Activated CD8-positive, alpha-beta T cell treated with anti-CD3 and anti-CD28 coated beads for 36 hours (primary cell): ENCODE measurements at regions not wholly inside any gene's neighbourhood (a gene's known extent, or its start where the extent isn't known, plus 50 kb on each side); places are given as distances from the start of the nearest gene placed in this dataset.

ENCODE experiments used
- ATAC-seq: fragments of 200-7000 bp; cut with Tn5 transposase; one replicate; pipeline ENCODE4 v1.10.0; 2021; ENCODE audit warnings: mild to moderate bottlenecking, moderate library complexity
- CTCF ChIA-PET: fragments of 350-600 bp; sonication (Branson Sonifier 250); formaldehyde crosslinking; loops from one replicate; lab custom pipeline; 2021; ENCODE audit warnings: antibody characterized with exemption; lab: Charles Lee
- POLR2A ChIA-PET: fragments of 350-600 bp; sonication (Branson Sonifier 250); formaldehyde crosslinking; loops from one replicate; lab custom pipeline; 2021; ENCODE audit warnings: antibody characterized with exemption; lab: Charles Lee
- DNase-seq: peaks from one replicate; pipeline ENCODE4 v3.0.0-alpha.2; 2020
- H3K27ac Mint-ChIP-seq: one replicate; pipeline ENCODE4 v1.8.0; 2021; ENCODE audit warnings: mild to moderate bottlenecking, mixed read lengths
- H3K27me3 Mint-ChIP-seq: one replicate; pipeline ENCODE4 v1.8.0; 2021; ENCODE audit warnings: mixed read lengths
- H3K36me3 Mint-ChIP-seq: one replicate; pipeline ENCODE4 v1.8.0; 2021; ENCODE audit warnings: low read depth, mixed read lengths
- H3K4me1 Mint-ChIP-seq: one replicate; pipeline ENCODE4 v1.8.0; 2021; ENCODE audit warnings: low read depth, mixed read lengths
- H3K4me3 Mint-ChIP-seq: one replicate; pipeline ENCODE4 v1.8.0; 2021; ENCODE audit warnings: mild to moderate bottlenecking, moderate library complexity, mixed read lengths
- H3K9me3 Mint-ChIP-seq: one replicate; pipeline ENCODE4 v1.8.0; 2021; ENCODE audit warnings: mixed read lengths
- intact Hi-C: fragments of 100-400 bp; cut with micrococcal nuclease; formaldehyde crosslinking; loops from one replicate; pipeline ENCODE4 v1.10.0; 2022
- TF ChIP-seq, protein P1 (sequence below): fragments of 200-600 bp; IDR thresholded peaks from one replicate; pipeline ENCODE4 v1.8.0; 2022; ENCODE audit warnings: antibody characterized with exemption, mild to moderate bottlenecking

DNA sequence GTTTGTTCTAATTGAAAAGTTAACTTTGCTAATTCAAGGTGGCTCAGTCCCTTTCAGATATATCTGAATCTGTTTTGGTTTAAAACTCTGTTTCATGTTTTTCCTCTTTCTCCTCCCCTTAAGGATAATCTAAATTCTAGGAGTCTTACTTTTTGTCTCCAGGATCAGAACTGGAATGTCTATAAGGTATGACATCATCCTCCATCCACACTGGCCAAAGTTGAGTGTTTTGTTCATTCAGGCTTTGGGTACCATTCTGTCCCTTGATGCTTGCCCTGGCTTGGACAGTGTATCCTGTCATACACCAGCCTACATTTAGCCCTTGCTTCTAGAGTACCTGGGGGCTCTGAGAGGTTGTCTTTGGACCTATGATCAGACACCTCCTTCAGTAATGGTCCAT, 56.8 kb upstream of the ANTXR2 start:
- H3K27ac Mint-ChIP-seq = no peak overlapping the region
- CTCF ChIA-PET = interaction anchor here (1.6 to 5.1 kb wide), 3 partner anchors 53 to 212 kb away, joined by 5 to 153 read pairs (median 9); no protein-coding TSS in a partner anchor
- no peak for DNase-seq
- intact Hi-C loops = loop anchor here (5.0 to 10.0 kb wide), 3 partner anchors 57 to 215 kb away; partner anchors contain the start of gene ANTXR2
- POLR2A ChIA-PET = interaction anchor here (0.7 kb wide), 1 partner anchor 9 kb away, joined by 3 read pairs; no protein-coding TSS in a partner anchor
- TF ChIP-seq, protein P1, sequence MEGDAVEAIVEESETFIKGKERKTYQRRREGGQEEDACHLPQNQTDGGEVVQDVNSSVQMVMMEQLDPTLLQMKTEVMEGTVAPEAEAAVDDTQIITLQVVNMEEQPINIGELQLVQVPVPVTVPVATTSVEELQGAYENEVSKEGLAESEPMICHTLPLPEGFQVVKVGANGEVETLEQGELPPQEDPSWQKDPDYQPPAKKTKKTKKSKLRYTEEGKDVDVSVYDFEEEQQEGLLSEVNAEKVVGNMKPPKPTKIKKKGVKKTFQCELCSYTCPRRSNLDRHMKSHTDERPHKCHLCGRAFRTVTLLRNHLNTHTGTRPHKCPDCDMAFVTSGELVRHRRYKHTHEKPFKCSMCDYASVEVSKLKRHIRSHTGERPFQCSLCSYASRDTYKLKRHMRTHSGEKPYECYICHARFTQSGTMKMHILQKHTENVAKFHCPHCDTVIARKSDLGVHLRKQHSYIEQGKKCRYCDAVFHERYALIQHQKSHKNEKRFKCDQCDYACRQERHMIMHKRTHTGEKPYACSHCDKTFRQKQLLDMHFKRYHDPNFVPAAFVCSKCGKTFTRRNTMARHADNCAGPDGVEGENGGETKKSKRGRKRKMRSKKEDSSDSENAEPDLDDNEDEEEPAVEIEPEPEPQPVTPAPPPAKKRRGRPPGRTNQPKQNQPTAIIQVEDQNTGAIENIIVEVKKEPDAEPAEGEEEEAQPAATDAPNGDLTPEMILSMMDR = no peak
- H3K4me3 Mint-ChIP-seq = no peak overlapping the region
- ATAC-seq = no peak
- no peaks in the 10 kb centered on the region for H3K9me3 Mint-ChIP-seq
- H3K27me3 Mint-ChIP-seq = no peaks in the 10 kb centered on the region
- H3K36me3 Mint-ChIP-seq = no peaks in the 10 kb centered on the region
- peaks cover 54% of the 10 kb centered on the region for H3K4me1 Mint-ChIP-seq

DNA sequence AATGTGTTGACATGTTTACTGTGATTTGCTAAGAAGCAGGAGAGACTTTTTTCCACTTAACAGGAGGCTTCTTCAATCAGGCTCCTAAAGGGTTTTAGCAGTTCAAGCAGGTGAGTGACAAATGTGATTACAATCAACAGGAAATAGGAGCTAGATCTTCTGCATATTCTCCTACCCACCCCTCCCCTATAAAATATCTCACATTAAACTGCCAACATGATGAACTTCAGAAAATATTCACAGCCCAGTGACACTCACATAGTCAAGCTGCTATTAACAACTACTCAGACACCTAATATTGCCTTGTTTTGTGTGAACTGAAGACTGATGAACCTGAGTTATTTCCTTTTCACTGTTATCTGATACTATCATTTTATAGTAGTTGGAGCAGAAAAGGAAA, 55.9 kb upstream of the ANTXR2 start:
- intact Hi-C loops = loop anchor here (5.0 to 10.0 kb wide), 3 partner anchors 57 to 214 kb away; partner anchors contain the start of gene ANTXR2
- H3K27ac Mint-ChIP-seq = peak overlapping the region; percentile 21
- CTCF ChIA-PET = interaction anchor here (1.1 to 5.1 kb wide), 5 partner anchors 10 to 211 kb away, joined by 4 to 153 read pairs (median 5); no protein-coding TSS in a partner anchor

DNA sequence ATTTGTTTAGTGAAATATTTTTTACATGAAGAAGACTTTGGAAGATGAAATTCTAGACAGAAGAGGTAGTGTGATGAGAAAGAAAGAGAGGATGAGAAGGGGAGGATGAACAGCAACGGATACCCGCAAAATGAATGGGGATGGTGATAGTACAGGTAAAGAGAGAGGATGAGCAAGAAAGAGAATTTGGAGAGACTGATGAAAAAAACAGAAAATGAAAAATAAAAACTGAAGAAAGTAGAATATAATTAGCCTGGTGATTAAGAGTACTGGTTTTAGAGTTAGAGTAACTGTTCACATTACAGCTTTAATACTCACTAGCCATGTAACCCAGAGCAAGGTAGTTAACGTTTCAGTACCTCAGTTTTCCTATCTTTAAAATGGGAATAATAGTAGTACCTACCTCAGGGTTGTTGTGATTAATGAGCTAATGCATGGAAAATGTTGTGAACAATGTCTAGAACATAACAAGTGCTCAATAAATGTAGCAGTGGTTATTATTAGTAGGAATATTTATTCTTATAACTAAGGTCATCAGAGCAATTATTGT, 54.9 kb upstream of the ANTXR2 start:
- Mint-ChIP-seq H3K9me3 (no peaks in the 10 kb centered on the region), H3K27ac (peak overlapping the region; percentile 83), H3K27me3 (no peaks in the 10 kb centered on the region), H3K36me3 (no peaks in the 10 kb centered on the region), H3K4me3 (no peak overlapping the region), H3K4me1 (peaks cover 59% of the 10 kb centered on the region)
- DNase-seq (no peak), ATAC-seq (no peak)
- TF ChIP-seq, protein P1 = no peak
- CTCF ChIA-PET = interaction anchor here (1.4 to 5.1 kb wide), 4 partner anchors 11 to 74 kb away, joined by 5 to 153 read pairs (median 46); no protein-coding TSS in a partner anchor
- intact Hi-C loops = loop anchor here (2.0 to 10.0 kb wide), 4 partner anchors 27 to 213 kb away; partner anchors contain the start of gene ANTXR2
- POLR2A ChIA-PET = interaction anchor here (0.6 kb wide), 1 partner anchor 50 kb away, joined by 3 read pairs; no protein-coding TSS in a partner anchor

More for the DNA sequence above, 55.9 kb upstream of the ANTXR2 start:
- Mint-ChIP-seq H3K27me3 (no peaks in the 10 kb centered on the region), H3K4me3 (no peak overlapping the region), H3K9me3 (no peaks in the 10 kb centered on the region), H3K36me3 (no peaks in the 10 kb centered on the region), H3K4me1 (peaks cover 59% of the 10 kb centered on the region)
- no peak for ATAC-seq
- DNase-seq = no peak
- POLR2A ChIA-PET = no interaction called here
- TF ChIP-seq, protein P1 = no peak

DNA sequence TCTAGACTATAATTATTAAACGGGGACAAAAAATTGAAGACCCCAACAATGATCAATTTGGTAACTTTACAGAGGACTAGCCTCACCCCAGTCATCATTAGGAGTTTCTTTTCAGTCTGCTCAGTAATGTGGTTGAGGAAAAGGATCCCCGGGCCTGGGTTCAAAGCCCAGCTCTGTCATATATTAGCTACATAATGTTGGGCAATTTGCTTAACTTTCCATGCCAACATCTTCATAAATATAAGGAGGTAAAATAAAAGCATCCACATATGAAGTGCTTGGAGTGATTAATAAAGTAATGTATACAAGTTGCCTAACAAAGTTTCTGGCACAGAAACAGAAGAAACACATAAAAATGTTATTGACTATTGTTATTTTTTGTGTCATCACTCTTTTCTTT, 53.4 kb upstream of the ANTXR2 start:
- Mint-ChIP-seq H3K9me3 (no peaks in the 10 kb centered on the region), H3K36me3 (no peaks in the 10 kb centered on the region), H3K4me3 (no peak overlapping the region), H3K27ac (peak overlapping the region; percentile 87), H3K27me3 (no peaks in the 10 kb centered on the region), H3K4me1 (peaks cover 59% of the 10 kb centered on the region)
- ChIA-PET CTCF (interaction anchor here (0.5 to 5.1 kb wide), 23 partner anchors 12 to 143 kb away, joined by 3 to 153 read pairs (median 5); no protein-coding TSS in a partner anchor), POLR2A (interaction anchor here (0.7 to 1.9 kb wide), 8 partner anchors 10 to 58 kb away, joined by 3 to 7 read pairs (median 3); partner anchors contain the start of gene ANTXR2)
- ATAC-seq (no peak), DNase-seq (no peak)
- intact Hi-C loops = loop anchor here (2.0 to 10.0 kb wide), 4 partner anchors 28 to 212 kb away; partner anchors contain the start of gene ANTXR2
- TF ChIP-seq, protein P1 = no peak
